Cardiac muscle cell (in vitro differentiated cells and primary cell): ENCODE measurements at regions not wholly inside any gene's neighbourhood (a gene's known extent, or its start where the extent isn't known, plus 50 kb on each side); places are given as distances from the start of the nearest gene placed in this dataset.
A peak's percentile ranks its signal among the peaks of the same experiment; 100 is the strongest.

ENCODE experiments used
- DNase-seq, 2 donors: peaks; one replicate each; pipeline versions ENCODE4 v3.0.0 to v3.0.0-alpha.2; 2010 to 2017; ENCODE audit warnings: low read depth in 1 of 2, low spot score in 1 of 2
- H3K27ac ChIP-seq: fragments of 200-600 bp; sonication (generic); 2 replicates; pipeline ENCODE4 v1.5.1; 2016
- H3K27me3 ChIP-seq: fragments of 200-600 bp; sonication (generic); 2 replicates; pipeline ENCODE4 v1.6.0; 2016; ENCODE audit warnings: control low read depth
- H3K36me3 ChIP-seq: fragments of 200-600 bp; sonication (generic); 2 replicates; pipeline ENCODE4 v1.5.1; 2016; ENCODE audit warnings: control low read depth
- H3K4me1 ChIP-seq: fragments of 200-600 bp; sonication (generic); 2 replicates; pipeline ENCODE4 v1.8.1; 2017; ENCODE audit warnings: low read depth, mild to moderate bottlenecking, mixed run types
- H3K4me3 ChIP-seq: fragments of 200-600 bp; sonication (generic); 2 replicates; pipeline ENCODE4 v1.5.1; 2016; ENCODE audit warnings: mild to moderate bottlenecking
- H3K9me3 ChIP-seq: fragments of 200-600 bp; sonication (generic); 2 replicates; pipeline ENCODE4 v1.5.1; 2017; ENCODE audit warnings: low read depth, mild to moderate bottlenecking, control low read depth
- TF ChIP-seq, protein P1 (sequence below): IDR thresholded peaks from 2 replicates; pipeline ENCODE4 v1.5.1; 2012; ENCODE audit warnings: low read depth, mild to moderate bottlenecking, low read length

- no peak for DNase-seq
- H3K27me3 ChIP-seq, result peaks cover 15% of the 10 kb centered on the region
- H3K36me3 ChIP-seq, result no peaks in the 10 kb centered on the region
- TF ChIP-seq, protein P1, sequence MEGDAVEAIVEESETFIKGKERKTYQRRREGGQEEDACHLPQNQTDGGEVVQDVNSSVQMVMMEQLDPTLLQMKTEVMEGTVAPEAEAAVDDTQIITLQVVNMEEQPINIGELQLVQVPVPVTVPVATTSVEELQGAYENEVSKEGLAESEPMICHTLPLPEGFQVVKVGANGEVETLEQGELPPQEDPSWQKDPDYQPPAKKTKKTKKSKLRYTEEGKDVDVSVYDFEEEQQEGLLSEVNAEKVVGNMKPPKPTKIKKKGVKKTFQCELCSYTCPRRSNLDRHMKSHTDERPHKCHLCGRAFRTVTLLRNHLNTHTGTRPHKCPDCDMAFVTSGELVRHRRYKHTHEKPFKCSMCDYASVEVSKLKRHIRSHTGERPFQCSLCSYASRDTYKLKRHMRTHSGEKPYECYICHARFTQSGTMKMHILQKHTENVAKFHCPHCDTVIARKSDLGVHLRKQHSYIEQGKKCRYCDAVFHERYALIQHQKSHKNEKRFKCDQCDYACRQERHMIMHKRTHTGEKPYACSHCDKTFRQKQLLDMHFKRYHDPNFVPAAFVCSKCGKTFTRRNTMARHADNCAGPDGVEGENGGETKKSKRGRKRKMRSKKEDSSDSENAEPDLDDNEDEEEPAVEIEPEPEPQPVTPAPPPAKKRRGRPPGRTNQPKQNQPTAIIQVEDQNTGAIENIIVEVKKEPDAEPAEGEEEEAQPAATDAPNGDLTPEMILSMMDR, result no peak
- H3K4me1 ChIP-seq, result no peaks in the 10 kb centered on the region
- H3K9me3 ChIP-seq, result no peaks in the 10 kb centered on the region
- H3K4me3 ChIP-seq, result no peak overlapping the region
- H3K27ac ChIP-seq, result no peak overlapping the region
Observed at GRCh38 chr1:58255192-58255591, 291.3 kb downstream of the OMA1 start.

- TF ChIP-seq, protein P1, result peak; percentile 39
- DNase-seq, result peak in 1 of 2 donors; percentile 11
- H3K9me3 ChIP-seq, result no peaks in the 10 kb centered on the region
- H3K4me1 ChIP-seq, result peaks cover 4% of the 10 kb centered on the region
- peaks cover 51% of the 10 kb centered on the region for H3K27me3 ChIP-seq
- no peaks in the 10 kb centered on the region for H3K36me3 ChIP-seq
- no peak overlapping the region for H3K4me3 ChIP-seq
- H3K27ac ChIP-seq, result no peak overlapping the region
Observed at GRCh38 chr1:58251430-58252073, 295.0 kb downstream of the OMA1 start.

DNA sequence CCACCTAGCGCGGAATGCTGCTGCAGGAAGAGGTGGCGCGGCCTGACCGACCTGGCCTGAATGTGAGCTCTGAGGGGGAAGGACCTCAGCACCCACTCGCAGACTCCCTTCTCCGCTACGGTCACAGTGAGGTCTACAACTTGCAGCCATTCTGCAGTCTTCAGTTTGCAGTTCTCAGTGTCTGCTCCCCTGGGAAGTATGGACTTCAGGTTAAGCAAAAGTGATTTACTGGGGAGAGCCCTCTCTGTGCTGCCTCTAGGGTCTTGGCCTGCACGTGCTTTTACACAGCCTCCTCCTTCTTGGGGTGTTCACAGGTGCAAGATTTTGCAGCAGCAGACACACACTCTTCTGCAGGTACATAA lies 296.0 kb downstream of the OMA1 start:
- TF ChIP-seq, protein P1, result no peak

GRCh38 chr1:58249737-58250586 lies 296.6 kb downstream of the OMA1 start:
- Histone ChIP-seq H3K4me3 (peak overlapping the region; percentile 34), H3K36me3 (no peaks in the 10 kb centered on the region), H3K9me3 (no peaks in the 10 kb centered on the region), H3K4me1 (peaks cover 4% of the 10 kb centered on the region), H3K27me3 (peaks cover 67% of the 10 kb centered on the region), H3K27ac (no peak overlapping the region)
- TF ChIP-seq, protein P1, result no peak
- peak; percentile 57 to 68 for DNase-seq

More for the DNA sequence above, 296.0 kb downstream of the OMA1 start:
- Histone ChIP-seq H3K4me3 (no peak overlapping the region), H3K27ac (no peak overlapping the region), H3K27me3 (peaks cover 61% of the 10 kb centered on the region), H3K4me1 (peaks cover 4% of the 10 kb centered on the region), H3K36me3 (no peaks in the 10 kb centered on the region), H3K9me3 (no peaks in the 10 kb centered on the region)
- no peak for DNase-seq

DNA sequence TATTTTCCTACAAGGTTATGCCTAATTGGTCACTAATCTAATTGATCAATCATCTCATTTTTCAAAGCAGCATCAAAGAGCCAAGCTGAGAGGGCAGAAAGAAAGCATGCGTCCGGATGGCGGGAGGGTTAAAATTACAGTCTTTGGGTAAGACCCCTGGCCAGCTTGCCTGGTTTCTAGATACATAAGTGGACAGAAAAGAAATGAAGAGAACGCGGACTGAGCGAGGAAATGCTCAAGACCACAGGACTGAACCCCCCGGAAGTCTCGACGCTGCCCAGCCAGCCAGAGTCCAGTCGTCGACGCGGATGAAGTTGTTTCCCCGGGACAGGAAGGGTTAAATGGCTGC lies 297.2 kb downstream of the OMA1 start:
- peaks cover 4% of the 10 kb centered on the region for H3K4me1 ChIP-seq
- no peak overlapping the region for H3K27ac ChIP-seq
- H3K4me3 ChIP-seq, result peak overlapping the region; percentile 34
- TF ChIP-seq, protein P1, result no peak
- H3K36me3 ChIP-seq, result no peaks in the 10 kb centered on the region
- no peaks in the 10 kb centered on the region for H3K9me3 ChIP-seq
- DNase-seq, result no peak
- H3K27me3 ChIP-seq, result peaks cover 72% of the 10 kb centered on the region
